Astrocyte of the hippocampus (primary cell): ENCODE measurements at regions not wholly inside any gene's neighbourhood (a gene's known extent, or its start where the extent isn't known, plus 50 kb on each side); places are given as distances from the start of the nearest gene placed in this dataset.
"Not testable (repeated sequence)": the region's sequence is repeated elsewhere in the genome, so short reads cannot be mapped to it uniquely, and the experiment has no call there.

Experiments used
- DNase-seq: peaks from one replicate; pipeline ENCODE4 v3.0.0; 2011; ENCODE audit warnings: low read depth, low spot score

GRCh38 chr6:84876723-84877514 is 112.5 kb upstream of the TBX18 start:
- DNase-seq: no peak

- peak; percentile 12 for DNase-seq
Observed at GRCh38 chr6:84872996-84873723, 108.8 kb upstream of the TBX18 start.

GRCh38 chr6:84871925-84872324 is 107.5 kb upstream of the TBX18 start:
- DNase-seq: no peak

GRCh38 chr6:84870672-84871071 is 106.3 kb upstream of the TBX18 start:
- no peak for DNase-seq

- DNase-seq: no peak
Observed at GRCh38 chr6:84868149-84868548, 103.8 kb upstream of the TBX18 start.

- DNase-seq: peak; percentile 7
Observed at GRCh38 chr6:84867521-84867920, 103.1 kb upstream of the TBX18 start.

- no peak for DNase-seq
Observed at GRCh38 chr6:84866715-84867114, 102.3 kb upstream of the TBX18 start.

GRCh38 chr6:84865372-84865771 is 101.0 kb upstream of the TBX18 start:
- DNase-seq: not testable (repeated sequence)

- DNase-seq: no peak
Observed at GRCh38 chr6:84862843-84863242, 98.4 kb upstream of the TBX18 start.

- no peak for DNase-seq
Observed at GRCh38 chr6:84860920-84861319, 96.5 kb upstream of the TBX18 start.

GRCh38 chr6:84860509-84860908 is 96.1 kb upstream of the TBX18 start:
- no peak for DNase-seq

- no peak for DNase-seq
Observed at GRCh38 chr6:84854811-84855400, 90.5 kb upstream of the TBX18 start.

GRCh38 chr6:84853901-84854300 is 89.5 kb upstream of the TBX18 start:
- DNase-seq: no peak

GRCh38 chr6:84848960-84849359 is 84.6 kb upstream of the TBX18 start:
- DNase-seq: no peak

- DNase-seq: peak; percentile 25
Observed at GRCh38 chr6:84847390-84848160, 83.2 kb upstream of the TBX18 start.

GRCh38 chr6:84842525-84843166 is 78.2 kb upstream of the TBX18 start:
- DNase-seq: no peak

- DNase-seq: not testable (repeated sequence)
Observed at GRCh38 chr6:84837068-84837866, 72.9 kb upstream of the TBX18 start.

GRCh38 chr6:84836366-84836765 is 72.0 kb upstream of the TBX18 start:
- DNase-seq: no peak

- DNase-seq: no peak
Observed at GRCh38 chr6:84835340-84835739, 70.9 kb upstream of the TBX18 start.

- not testable (repeated sequence) for DNase-seq
Observed at GRCh38 chr6:84831924-84832323, 67.5 kb upstream of the TBX18 start.

GRCh38 chr6:84825461-84825860 is 61.1 kb upstream of the TBX18 start:
- peak; percentile 33 for DNase-seq
